Breast epithelium (tissue), 3 donors: ENCODE measurements at regions not wholly inside any gene's neighbourhood (a gene's known extent, or its start where the extent isn't known, plus 50 kb on each side); places are given as distances from the start of the nearest gene placed in this dataset.

Experiments
- CTCF ChIP-seq, 3 donors: fragments of 450-650 bp; IDR thresholded peaks; one replicate each; pipeline ENCODE4 v1.5.1; 2016 to 2017; ENCODE audit warnings: antibody characterized with exemption in 3 of 3, mild to moderate bottlenecking in 3 of 3, moderate library complexity in 3 of 3
- POLR2A ChIP-seq: fragments of 450-650 bp; IDR thresholded peaks from one replicate; pipeline ENCODE4 v1.6.1; 2016; ENCODE audit warnings: antibody characterized with exemption, mild to moderate bottlenecking, moderate library complexity
- POLR2AphosphoS5 ChIP-seq, 3 donors: sonication (generic); formaldehyde crosslinking; IDR thresholded peaks; one replicate each; pipeline ENCODE4 v1.6.1; 2017; ENCODE audit warnings: antibody characterized with exemption in 3 of 3

- TF ChIP-seq CTCF (IDR thresholded peaks at IDR 0.05) = no peak
- TF ChIP-seq POLR2AphosphoS5 (IDR thresholded peaks at IDR 0.05) = no peak
- no peak for TF ChIP-seq POLR2A
Observed at GRCh38 chr1:199759268-199759730, 268.2 kb upstream of the NR5A2 start.
